ENCODE measurements at regions not wholly inside any gene's neighbourhood (a gene's known extent, or its start where the extent isn't known, plus 50 kb on each side); places are given as distances from the start of the nearest gene placed in this dataset.

GRCh38 chr2:103814016-103814415, 1039.9 kb upstream of the POU3F3 start:
- Histone ChIP-seq H3K4ac (replicated peaks; ENCODE audit: insufficient read length, low read depth, low read length) (no peak overlapping the region), H3K56ac (replicated peaks; ENCODE audit: insufficient read length, low read depth, low read length) (no peak overlapping the region), H2BK12ac (ENCODE audit: low read depth, low read length) (no peak overlapping the region), H3K4me1 (replicated peaks in 1 of 4; ENCODE audit: control insufficient read depth in 3 of 4, insufficient read depth in 4 of 4, low read length in 3 of 4) (peaks cover 1 to 14% (median 8%) of the 10 kb centered on the region in 4 experiments; a peak in 3 of 7 replicates), H2BK15ac (ENCODE audit: low read length) (no peak overlapping the region), H2AFZ (ENCODE audit: low read length) (no peak overlapping the region), H3K79me2 (ENCODE audit: control insufficient read depth in 1 of 2, insufficient read depth in 2 of 2, low read length in 2 of 2) (no peaks in the 10 kb centered on the region), H4K5ac (ENCODE audit: insufficient read length, low read depth, low read length) (no peak overlapping the region), H3K18ac (ENCODE audit: extremely low read depth, low read length) (no peak overlapping the region), H3K27ac (ENCODE audit: low read depth, low read length) (no peak overlapping the region), H3K9me3 (ENCODE audit: insufficient read depth in 2 of 2, low read depth in 1 of 2, low read length in 1 of 2) (no peaks in the 10 kb centered on the region), H3K27me3 (replicated peaks in 1 of 4; ENCODE audit: control insufficient read depth in 3 of 4, extremely low read depth in 1 of 4, insufficient read depth in 3 of 4, low read length in 3 of 4) (no peaks in the 10 kb centered on the region), H3K4me3 (ENCODE audit: extremely low read depth in 1 of 4, insufficient read depth in 2 of 4, low read depth in 3 of 4, low read length in 4 of 4) (no peak overlapping the region), H2AK5ac (ENCODE audit: low read depth, low read length) (no peak overlapping the region), H4K91ac (replicated peaks; ENCODE audit: insufficient read length, low read length) (no peak overlapping the region), H3K23me2 (ENCODE audit: low read depth, low read length) (no peaks in the 10 kb centered on the region), H3K9ac (replicated peaks in 1 of 4; ENCODE audit: extremely low read depth in 1 of 4, low read depth in 3 of 4, low read length in 3 of 4) (no peak overlapping the region), H4K20me1 (replicated peaks in 1 of 2; ENCODE audit: control insufficient read depth in 1 of 2, insufficient read depth in 2 of 2, low read length in 2 of 2) (no peaks in the 10 kb centered on the region), H3K23ac (ENCODE audit: insufficient read length) (no peak overlapping the region), H3K79me1 (ENCODE audit: low read depth, low read length) (no peaks in the 10 kb centered on the region), H3K14ac (ENCODE audit: insufficient read length) (no peak overlapping the region), H4K8ac (ENCODE audit: extremely low read depth, insufficient read depth, low read length) (no peak overlapping the region), H2BK20ac (ENCODE audit: low read length) (no peak overlapping the region), H2BK120ac (replicated peaks; ENCODE audit: low read depth, low read length) (no peak overlapping the region), H3K4me2 (ENCODE audit: insufficient read depth in 1 of 2, low read depth in 2 of 2, low read length in 2 of 2) (no peak overlapping the region), H3K36me3 (ENCODE audit: control insufficient read depth in 2 of 4, insufficient read depth in 4 of 4, low read length in 3 of 4) (no peaks in the 10 kb centered on the region), H2BK5ac (ENCODE audit: low read depth, low read length) (no peak overlapping the region)
- 85% methylated on average over 3 of the region's 3 CpGs; no CpG with 5 or more reads in 1 of the 2 experiments for WGBS, 2 experiments (ENCODE audit: extremely low coverage in 1 of 2, insufficient coverage in 1 of 2, insufficient read length in 1 of 2, insufficient replicate concordance in 2 of 2, low coverage in 1 of 2, low lambda C conversion rate in 2 of 2, missing lambda C conversion rate in 1 of 2)
- no peak for FAIRE-seq
- DNase-seq (ENCODE audit: low read depth in 1 of 2, low spot score in 2 of 2) = no peak
- TF ChIP-seq FOSL1 (IDR thresholded peaks at IDR 0.05; ENCODE audit: insufficient read depth, low read depth, low read length) (no peak), ZNF274 (IDR thresholded peaks at IDR 0.05; ENCODE audit: borderline replicate concordance, extremely low read depth, low read length) (no peak), KDM4A (IDR thresholded peaks at IDR 0.05; ENCODE audit: low read depth, low read length, severe bottlenecking) (no peak)
- ChIA-PET CTCF (ENCODE audit: partially characterized antibody) (no interaction called here), POLR2A (ENCODE audit: partially characterized antibody) (no interaction called here)

Measured in H1 (cell line).